GM18868 (cell line): ENCODE measurements at regions not wholly inside any gene's neighbourhood (a gene's known extent, or its start where the extent isn't known, plus 50 kb on each side); places are given as distances from the start of the nearest gene placed in this dataset.
"Not testable (repeated sequence)": the region's sequence is repeated elsewhere in the genome, so short reads cannot be mapped to it uniquely, and the experiment has no call there.

ENCODE experiments used
- ATAC-seq: cut with Tn5 transposase; IDR thresholded peaks from one replicate; pipeline ENCODE4 v1.9.1; 2021; ENCODE audit warnings: mild to moderate bottlenecking, moderate library complexity; ENCODE audit not compliant: unreplicated experiment

DNA sequence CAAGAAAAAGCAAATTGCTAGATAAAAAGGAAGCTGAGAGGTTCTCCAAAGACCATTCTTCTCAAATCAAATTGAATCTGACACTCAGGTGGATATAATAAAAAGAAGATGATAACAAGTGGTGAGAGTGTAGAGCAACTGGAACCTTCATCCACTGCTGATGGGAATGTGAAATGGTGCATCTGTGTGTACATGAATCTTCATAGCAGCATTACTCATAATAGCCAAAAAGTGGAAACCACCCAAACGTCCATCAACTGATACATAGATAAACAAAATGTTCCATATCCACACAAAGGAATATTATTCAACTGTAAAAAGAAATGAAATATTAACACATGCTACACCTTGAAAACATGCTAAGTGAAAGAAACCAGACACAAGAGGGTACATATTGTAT is 357.2 kb upstream of the EPHA4 start:
- peak; percentile 62 for ATAC-seq

GRCh38 chr2:221926327-221926726 is 354.2 kb upstream of the EPHA4 start:
- ATAC-seq, result no peak

GRCh38 chr2:221924576-221924975 is 352.5 kb upstream of the EPHA4 start:
- no peak for ATAC-seq

GRCh38 chr2:221915926-221916325 is 343.8 kb upstream of the EPHA4 start:
- no peak for ATAC-seq

- ATAC-seq, result no peak
Measured at GRCh38 chr2:221914334-221914880, 342.3 kb upstream of the EPHA4 start.

DNA sequence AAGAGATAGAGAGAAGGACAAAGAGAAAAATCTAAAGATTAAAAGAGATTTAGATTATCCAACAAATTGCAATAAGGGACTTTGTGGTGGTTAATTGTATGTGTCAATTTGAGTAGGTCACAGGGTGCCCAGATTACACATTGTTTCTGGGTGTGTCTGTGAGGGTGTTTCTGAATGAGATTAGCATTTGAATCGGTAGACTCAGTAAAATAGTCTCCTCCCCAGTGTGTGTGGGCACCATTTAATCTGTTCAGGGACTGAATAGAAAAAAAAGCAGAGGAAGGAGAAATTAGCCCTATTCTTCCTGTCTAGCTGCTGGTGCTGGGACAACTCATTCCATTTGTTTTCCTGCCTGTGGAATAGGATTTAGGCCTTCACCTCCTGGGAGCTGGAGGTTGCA is 339.8 kb upstream of the EPHA4 start:
- no peak for ATAC-seq

DNA sequence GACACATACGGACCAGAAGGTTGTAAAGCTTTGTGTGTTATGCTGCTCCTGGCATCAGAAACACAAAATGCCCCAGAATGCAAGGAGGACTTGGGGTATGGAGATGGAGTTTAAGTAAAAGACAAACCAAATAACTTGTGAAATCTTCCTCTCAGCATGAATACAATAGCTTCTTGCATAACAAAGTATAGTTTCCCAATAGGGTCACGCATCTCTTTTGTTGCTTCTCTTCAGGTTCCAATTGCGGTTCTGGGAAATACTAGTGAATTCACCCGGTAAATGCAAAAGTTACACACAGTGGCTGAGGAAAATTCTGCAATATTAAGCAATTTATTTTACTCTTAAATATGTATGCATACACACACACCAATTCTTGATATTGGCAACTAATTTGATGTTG is 339.2 kb upstream of the EPHA4 start:
- no peak for ATAC-seq

DNA sequence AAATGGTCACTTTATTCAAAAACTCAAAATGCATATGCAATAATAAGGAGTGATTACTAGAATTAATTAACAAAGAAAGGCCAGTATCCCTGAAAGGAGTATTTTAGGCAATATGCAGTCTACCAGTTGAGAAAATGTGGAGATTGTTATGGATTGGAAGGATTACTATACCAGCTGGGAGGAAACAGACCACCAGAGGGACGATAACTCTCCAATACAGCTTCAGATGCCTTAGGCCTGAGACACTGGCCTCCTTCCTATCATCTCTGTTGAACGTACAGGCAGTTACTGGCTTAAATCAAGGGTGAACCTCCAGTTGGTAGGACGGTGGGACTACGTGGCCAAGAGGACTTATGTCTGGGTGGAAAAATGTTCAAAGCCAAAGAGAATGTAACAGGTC is 336.4 kb upstream of the EPHA4 start:
- ATAC-seq, result no peak

GRCh38 chr2:221897718-221898117 is 325.6 kb upstream of the EPHA4 start:
- no peak for ATAC-seq

DNA sequence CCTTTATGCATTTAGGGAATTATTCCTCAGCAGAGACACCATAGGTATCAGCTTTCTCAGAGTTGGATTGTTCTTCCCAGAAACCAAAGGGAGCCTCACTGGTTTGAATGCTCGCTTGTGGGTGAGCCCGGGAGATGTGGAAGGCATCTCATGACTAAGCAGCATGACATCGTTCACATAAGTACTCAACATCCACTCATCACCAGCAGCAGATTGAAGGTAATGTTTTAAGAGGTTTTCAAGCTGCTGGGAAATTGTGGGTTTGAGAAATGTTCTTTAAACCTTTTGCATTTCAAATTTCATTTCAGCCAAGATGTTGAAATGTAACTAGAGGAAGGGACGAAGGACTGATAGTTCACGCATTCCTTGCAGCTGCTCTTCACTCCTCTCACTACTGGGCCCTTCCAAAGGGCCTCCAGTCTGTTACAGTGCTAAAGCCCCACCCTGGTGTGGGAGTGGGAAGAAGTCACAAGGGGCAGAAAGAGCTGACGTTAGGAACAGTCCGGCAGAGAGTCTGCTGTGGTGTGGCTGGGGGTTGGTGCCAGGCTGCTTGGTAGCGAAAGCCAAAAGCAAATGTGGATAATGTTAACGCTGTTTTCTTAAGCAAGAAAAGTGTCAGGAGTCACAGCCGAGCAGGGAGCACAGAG is 324.5 kb upstream of the EPHA4 start:
- ATAC-seq, result no peak

GRCh38 chr2:221895366-221896121 is 323.4 kb upstream of the EPHA4 start:
- no peak for ATAC-seq

DNA sequence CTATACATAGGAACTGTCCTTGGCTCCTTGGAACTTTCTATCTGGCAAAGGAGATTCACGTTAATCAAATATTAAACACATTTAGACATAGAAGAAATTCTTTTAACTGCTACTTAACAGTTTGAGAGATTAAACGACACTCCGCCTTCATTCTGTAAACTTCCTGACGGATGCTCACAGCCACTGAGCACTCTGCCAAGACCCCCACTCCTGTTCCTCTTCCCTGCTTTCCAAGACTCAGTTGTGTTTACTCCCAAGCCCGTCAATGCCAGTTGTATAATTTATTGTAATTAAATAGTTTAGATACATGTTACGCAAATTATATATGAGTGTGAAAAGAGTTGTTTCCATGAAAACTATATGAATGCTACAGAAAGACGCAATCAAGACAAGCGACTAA is 321.4 kb upstream of the EPHA4 start:
- ATAC-seq, result no peak

- not testable (repeated sequence) for ATAC-seq
Measured at GRCh38 chr2:221892006-221892405, 319.9 kb upstream of the EPHA4 start.

DNA sequence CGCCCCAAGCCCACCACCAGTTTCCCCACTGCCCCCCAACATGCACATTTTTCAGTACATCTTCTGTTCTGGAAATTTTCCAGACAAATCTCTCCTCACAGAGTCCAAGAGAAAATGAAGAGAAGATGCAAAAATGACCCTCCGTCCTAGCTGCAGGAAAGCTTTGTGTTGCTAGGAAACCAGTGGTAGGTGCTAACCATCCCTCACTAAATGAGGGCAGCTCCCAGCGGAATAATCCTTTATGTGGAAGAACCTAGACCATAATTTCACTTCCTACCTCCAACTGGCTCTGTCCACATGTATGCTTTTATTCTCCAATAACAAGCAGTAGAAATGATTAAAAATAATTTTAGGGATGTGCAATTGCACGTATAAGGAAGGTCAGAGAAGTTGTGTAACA is 311.9 kb upstream of the EPHA4 start:
- ATAC-seq, result no peak

- ATAC-seq, result no peak
Measured at GRCh38 chr2:221876016-221876415, 303.9 kb upstream of the EPHA4 start.

DNA sequence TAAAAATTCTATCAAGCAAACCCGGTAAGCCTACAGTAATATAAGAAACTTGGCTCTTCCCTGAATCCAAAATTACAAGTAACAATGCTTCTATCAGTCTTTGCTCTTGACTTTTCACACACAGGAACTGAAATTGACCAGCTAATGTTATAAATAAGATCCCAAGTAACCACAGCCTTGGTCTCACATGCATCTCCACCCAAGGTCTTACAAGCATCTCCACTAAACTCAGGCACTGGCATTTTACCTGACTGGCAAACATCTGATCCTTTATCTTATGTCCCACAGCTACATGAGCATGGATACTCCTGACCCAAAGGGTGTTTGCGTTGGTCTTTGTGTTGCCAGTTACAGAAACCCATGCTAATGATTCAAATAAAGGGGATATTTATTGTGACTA is 302.3 kb upstream of the EPHA4 start:
- ATAC-seq, result no peak

- no peak for ATAC-seq
Measured at GRCh38 chr2:221857719-221858118, 285.6 kb upstream of the EPHA4 start.

DNA sequence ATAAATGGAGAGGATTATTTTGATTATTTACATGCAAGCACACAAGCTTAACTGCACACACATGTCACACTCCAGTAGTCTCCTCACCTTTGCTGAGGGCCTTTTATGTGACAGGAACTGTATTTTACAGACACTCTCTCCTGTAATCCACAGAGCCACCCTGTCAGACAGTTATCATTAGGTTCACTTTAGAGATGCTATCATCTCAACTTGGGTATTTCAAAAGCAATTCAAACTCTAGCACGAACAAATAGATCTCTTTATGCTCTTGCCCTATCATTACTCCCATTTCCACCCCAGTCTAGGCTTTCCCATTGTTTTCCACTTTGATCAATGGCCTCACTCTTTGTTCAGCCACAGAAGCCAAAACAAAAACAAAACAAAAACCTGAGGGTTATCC is 281.2 kb upstream of the EPHA4 start:
- no peak for ATAC-seq

DNA sequence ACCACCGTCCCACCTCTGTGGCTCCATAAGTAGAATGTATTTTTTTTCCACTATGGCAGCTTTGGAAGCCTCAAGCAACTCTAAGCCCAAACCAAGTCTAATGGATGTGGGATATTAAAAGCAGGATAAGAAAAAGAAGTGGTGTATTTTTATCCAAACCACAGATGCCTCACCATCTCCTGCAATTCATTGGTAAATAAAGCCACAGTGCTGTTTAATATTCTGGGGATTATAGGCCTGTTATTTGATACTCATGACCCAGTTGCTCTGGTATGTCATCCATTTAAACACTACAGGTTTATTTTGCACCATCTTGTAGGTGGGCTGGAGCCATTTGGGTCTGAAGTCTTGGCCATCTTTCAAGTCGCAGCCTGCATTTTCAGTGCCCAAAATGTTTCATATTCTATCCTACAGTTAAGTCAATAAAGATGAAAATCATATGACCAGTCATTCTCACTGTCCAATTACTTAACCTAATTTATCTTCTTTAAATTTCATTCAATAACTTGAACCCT is 279.5 kb upstream of the EPHA4 start:
- no peak for ATAC-seq

DNA sequence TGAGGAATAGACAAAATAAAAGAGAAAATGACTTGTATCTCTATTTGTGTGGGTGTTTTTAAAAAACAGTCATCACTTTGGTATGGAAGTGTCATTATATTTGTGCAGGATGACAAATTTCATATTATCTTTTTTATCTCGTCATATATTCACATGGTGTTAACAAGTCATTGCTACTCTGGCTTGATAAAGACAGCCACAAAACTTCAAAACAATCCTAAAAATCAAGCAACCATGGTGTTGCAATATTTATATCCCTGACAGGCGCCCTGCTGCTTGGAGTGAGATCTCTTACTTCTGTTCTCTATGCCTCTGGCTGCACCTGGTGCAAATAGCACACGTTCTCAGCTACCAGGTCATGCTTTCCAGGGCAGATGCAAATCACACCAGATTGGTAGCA is 278.0 kb upstream of the EPHA4 start:
- no peak for ATAC-seq

- no peak for ATAC-seq
Measured at GRCh38 chr2:221848286-221848685, 276.2 kb upstream of the EPHA4 start.

DNA sequence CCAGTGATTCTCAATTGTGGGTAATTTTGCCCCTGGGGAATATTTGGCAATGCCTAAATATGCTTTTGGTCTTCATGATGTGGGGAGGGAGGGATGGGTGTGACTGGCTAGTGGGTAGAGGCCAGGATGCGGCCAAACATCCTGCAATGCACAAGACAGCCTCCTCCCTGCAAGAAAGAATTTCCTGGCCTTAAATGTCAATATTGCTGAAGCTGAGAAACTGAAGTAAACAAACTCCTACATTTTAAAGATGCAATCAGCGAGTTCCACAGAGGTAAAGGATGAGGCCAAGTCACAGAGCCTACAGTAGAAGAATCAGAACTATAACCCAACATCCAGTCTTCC is 272.9 kb upstream of the EPHA4 start:
- ATAC-seq, result no peak
